WI38 (cell line): ENCODE measurements at regions not wholly inside any gene's neighbourhood (a gene's known extent, or its start where the extent isn't known, plus 50 kb on each side); places are given as distances from the start of the nearest gene placed in this dataset.

Source experiments
- H3K4me3 ChIP-seq: 2 replicates; pipeline ENCODE4 v1.5.1; 2011; ENCODE audit warnings: low read depth, mild to moderate bottlenecking, control low read depth, low read length
- TF ChIP-seq, protein P1 (sequence below): IDR thresholded peaks from 2 replicates; pipeline ENCODE4 v1.5.1; 2012; ENCODE audit warnings: low read depth, mild to moderate bottlenecking, control low read depth, low read length

DNA sequence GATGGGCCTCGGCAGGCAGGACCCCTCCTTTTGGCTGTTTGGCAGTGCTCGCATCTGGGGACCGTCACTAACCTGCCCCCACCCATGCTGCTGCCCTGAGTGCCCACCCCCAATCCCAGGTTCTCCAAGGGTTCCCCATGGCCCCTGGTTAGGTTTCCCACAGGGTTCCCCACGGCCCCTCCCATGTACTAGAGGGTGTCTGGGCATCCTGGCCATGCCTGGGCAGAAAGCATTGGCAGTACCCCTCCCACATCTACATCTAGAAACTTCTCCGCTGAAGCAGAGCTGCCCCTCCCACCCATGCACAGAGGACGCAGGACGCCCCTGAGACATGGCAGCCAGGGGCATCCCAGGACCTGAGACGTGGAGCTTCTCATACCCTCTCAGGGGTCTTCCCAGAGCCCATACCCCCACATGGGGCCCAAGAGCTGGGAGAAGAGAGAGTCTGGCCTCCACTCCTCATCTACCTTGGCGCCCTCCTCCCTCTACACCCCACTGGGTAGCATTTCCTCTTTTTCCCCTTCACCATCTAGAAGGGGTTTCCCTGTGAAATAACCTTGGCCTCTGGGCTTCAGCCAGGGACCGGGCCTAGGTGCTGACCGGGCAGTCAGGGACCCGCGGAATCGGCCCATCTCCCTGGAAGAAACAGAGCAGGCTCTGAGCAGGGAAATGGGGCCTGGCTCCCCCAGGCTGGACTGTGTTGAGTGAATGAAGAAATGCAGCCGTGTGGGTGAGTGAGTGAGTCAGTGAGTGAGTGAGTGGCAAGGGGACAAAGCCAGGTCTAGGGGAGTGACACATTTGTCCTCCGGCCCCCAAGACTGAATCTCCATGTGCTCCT lies 987.3 kb downstream of the BRD1 start:
- H3K4me3 ChIP-seq: no peak overlapping the region
- TF ChIP-seq, protein P1, sequence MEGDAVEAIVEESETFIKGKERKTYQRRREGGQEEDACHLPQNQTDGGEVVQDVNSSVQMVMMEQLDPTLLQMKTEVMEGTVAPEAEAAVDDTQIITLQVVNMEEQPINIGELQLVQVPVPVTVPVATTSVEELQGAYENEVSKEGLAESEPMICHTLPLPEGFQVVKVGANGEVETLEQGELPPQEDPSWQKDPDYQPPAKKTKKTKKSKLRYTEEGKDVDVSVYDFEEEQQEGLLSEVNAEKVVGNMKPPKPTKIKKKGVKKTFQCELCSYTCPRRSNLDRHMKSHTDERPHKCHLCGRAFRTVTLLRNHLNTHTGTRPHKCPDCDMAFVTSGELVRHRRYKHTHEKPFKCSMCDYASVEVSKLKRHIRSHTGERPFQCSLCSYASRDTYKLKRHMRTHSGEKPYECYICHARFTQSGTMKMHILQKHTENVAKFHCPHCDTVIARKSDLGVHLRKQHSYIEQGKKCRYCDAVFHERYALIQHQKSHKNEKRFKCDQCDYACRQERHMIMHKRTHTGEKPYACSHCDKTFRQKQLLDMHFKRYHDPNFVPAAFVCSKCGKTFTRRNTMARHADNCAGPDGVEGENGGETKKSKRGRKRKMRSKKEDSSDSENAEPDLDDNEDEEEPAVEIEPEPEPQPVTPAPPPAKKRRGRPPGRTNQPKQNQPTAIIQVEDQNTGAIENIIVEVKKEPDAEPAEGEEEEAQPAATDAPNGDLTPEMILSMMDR: no peak

DNA sequence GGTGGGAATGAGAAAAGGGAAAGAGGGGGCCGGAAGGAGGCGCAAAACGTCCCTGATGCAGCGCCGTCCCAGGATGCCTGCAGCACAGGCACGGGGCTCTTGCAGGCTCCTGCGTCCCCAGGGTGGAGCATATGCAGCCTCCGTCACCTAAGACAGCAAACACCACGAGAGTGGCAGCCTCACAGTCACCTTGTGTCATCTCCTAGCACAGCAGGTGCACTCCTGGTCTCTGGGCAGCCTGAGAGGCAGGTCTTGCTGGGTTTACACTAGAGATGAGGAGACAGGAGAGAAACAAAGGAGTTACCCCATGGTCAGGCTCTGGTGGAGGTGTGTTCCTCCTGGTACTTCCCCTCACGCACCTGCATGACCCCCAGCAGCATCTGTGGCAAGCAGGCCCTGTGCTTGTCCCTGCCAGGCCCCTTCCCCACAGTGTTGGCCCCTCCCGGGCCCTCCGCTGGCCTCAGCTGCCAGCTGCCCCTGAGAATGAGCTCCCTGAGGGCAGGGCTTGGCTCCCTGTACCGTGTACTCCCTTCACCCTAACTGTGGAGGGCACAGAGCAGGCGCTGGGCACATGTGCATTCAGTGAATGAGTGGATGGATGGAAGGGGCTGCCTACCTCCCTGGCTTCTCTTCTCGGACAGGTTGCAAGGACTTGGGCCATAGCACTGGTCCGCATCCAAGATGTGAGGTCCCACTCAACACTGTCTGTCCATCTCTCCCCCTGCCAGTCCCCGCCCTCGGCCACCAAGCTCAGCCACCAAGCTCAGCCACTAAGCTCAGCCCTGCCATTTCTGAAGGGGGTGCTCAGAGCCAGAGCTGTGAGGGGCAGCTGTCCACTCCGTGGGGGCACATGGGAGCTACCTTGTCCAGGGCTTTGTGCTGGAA lies 988.6 kb downstream of the BRD1 start:
- no peak overlapping the region for H3K4me3 ChIP-seq
- TF ChIP-seq, protein P1: no peak

DNA sequence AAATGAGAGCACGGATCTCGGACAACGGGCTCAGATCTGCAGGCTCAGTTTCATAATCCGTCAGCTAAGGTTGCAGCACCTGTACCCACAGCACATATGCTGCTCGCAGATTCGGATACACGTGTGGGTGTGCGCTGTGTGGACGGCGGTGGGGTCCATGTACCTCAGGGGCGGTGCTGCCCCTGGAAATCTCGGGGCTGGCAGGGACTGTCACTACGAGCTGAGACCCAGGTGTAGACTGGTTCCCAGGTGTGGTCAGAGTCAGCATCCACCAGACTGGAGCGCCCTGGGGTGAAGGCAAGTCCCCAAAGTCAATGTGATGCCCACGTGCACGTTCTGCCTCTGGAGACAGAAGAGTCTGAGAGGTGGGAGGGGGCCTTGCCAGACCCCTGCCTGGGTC lies 989.3 kb downstream of the BRD1 start:
- TF ChIP-seq, protein P1: no peak

DNA sequence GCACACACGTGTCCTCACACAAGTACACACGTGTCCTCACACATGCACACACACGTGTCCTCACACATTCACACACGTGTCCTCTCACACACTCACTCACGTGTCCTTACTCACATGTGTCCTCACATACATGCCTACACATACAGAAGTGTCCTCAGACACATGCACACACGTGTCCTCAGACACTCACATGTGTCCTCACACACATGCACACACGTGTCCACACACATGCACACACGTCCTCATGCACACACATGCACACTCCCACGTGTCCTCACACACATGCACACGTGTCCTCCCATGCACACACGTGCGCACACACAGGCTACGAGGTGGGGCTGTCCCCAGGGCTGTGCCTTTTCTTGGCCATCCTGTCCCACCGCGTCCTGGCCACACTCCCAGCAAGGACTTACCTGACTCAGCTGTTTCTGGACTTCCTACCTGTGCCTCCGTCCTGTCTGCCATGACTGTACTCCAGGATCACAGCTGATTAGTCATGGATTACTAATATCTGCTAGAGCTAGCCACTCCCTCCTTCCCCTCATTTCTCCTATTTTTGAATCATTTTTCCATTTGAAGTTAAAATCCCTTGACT lies 990.2 kb downstream of the BRD1 start:
- TF ChIP-seq, protein P1: no peak
- H3K4me3 ChIP-seq: no peak overlapping the region

More for the DNA sequence above, 989.3 kb downstream of the BRD1 start:
- no peak overlapping the region for H3K4me3 ChIP-seq

DNA sequence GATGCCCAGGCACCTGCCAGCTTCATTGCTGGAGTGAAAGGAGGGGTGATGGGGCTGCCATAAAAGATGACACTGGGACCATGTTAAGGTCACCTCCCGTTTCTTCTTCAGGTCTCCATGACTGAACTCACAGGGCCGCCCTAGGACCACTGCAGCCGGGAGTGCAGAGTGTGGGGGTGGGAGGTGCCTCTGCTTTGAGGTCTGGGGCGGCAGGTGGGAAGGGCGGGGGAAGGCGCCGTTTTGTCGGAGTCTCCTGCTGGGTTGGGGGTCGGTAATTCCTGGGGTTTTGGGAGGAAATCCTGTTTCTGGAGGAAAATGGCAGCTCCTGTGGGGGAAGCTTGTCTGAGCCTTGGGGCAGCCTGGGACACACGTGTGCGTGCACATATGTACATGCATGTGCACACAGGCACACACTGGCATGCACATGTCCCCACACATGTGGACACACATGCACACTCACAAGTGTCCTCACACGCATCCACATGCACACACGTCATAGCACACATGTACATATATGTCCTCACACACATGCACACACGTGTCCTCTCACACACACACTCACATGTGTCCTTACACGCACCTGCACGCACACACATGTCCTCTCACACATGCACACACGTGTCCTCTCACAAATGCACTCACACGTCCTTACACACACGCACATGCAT lies 990.9 kb downstream of the BRD1 start:
- TF ChIP-seq, protein P1: no peak
- H3K4me3 ChIP-seq: no peak overlapping the region

DNA sequence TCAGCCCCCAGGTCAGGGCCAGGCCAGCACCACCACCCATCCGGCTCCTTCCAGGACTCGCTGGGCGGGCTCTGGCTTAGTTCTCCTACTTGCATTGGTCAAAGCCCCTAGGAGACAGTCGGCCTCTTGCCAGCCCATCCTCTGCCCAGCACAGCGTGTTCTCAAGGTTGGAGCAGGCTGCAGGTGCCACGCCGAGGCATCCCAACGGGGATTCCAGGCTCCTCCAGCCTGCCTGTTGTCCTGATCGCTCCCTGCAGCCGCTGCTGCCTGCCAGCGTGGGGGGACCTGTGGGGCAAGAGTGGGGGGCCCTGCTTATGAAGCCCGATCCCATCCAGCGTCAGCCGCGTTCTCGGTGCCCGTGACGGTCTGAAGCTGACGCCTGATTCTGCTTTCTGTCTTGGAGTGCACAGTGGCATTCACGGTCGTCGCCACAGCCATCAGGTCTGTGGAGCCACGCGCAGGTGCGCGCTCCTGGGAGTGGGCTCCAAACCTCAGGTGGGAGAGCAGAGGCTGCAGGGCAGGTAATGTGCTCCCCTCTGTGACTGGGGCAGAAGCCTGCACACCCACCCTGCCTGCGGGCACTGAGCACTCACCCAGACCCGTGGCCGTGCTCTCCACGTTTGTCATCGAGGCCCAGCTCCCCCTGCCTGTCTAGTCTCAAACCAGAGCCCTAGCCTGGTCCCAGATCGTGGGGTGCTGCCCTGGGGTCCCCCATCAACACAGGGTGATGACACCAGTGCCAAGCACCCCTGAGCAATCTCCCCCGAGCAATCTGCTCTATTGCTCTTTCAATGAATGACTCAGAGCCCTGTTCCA lies 991.6 kb downstream of the BRD1 start:
- TF ChIP-seq, protein P1: no peak
- H3K4me3 ChIP-seq: no peak overlapping the region
